CD14-positive monocyte (primary cell): ENCODE measurements at regions not wholly inside any gene's neighbourhood (a gene's known extent, or its start where the extent isn't known, plus 50 kb on each side); places are given as distances from the start of the nearest gene placed in this dataset.
A peak's percentile ranks its signal among the peaks of the same experiment; 100 is the strongest.

Experiments
- DNase-seq, 3 donors: peaks; one replicate each; pipeline ENCODE4 v3.0.0-alpha.2; 2011 to 2022
- H2AFZ ChIP-seq: 2 replicates; pipeline ENCODE4 v1.6.0; 2012; ENCODE audit warnings: mild to moderate bottlenecking, low read depth, low read length, inconsistent platforms; ENCODE audit not compliant: insufficient read depth, poor library complexity, severe bottlenecking
- H3K27ac ChIP-seq, 2 donors: 1 replicate in 1 of 2; 2 replicates in 1 of 2; pipeline ENCODE4 v1.5.1; 2012 to 2013; ENCODE audit warnings: low read length in 2 of 2, control low read depth in 1 of 2, inconsistent platforms in 1 of 2, low read depth in 1 of 2, mild to moderate bottlenecking in 1 of 2
- H3K27me3 ChIP-seq, 2 donors: one replicate each; pipeline versions ENCODE4 v1.6.0 to v1.6.1; 2011 to 2013; ENCODE audit warnings: low read length in 2 of 2; ENCODE audit not compliant: control insufficient read depth in 2 of 2, insufficient read depth in 2 of 2
- H3K36me3 ChIP-seq, 2 donors: replicated peaks in 1 of 2; 1 replicate in 1 of 2; 2 replicates in 1 of 2; pipeline versions ENCODE4 v1.5.1 to v1.6.1; 2012 to 2013; ENCODE audit warnings: low read length in 2 of 2, control low read depth in 1 of 2, inconsistent platforms in 1 of 2, mild to moderate bottlenecking in 1 of 2; ENCODE audit not compliant: insufficient read depth in 2 of 2, control insufficient read depth in 1 of 2
- H3K4me1 ChIP-seq, 2 donors: 1 replicate in 1 of 2; 2 replicates in 1 of 2; pipeline versions ENCODE4 v1.5.1 to v1.6.1; 2012 to 2013; ENCODE audit warnings: low read length in 2 of 2, control low read depth in 1 of 2, inconsistent platforms in 1 of 2, mild to moderate bottlenecking in 1 of 2, moderate library complexity in 1 of 2; ENCODE audit not compliant: insufficient read depth in 2 of 2, control insufficient read depth in 1 of 2
- H3K4me2 ChIP-seq: replicated peaks from 2 replicates; pipeline ENCODE3; 2012; ENCODE audit warnings: low read length, moderate library complexity, mild to moderate bottlenecking; ENCODE audit not compliant: poor library complexity, severe bottlenecking; ENCODE audit errors: extremely low read depth
- H3K4me3 ChIP-seq, 3 experiments: fragments of 200-600 bp in 1 of 3; sonication (generic) in 1 of 3; replicated peaks in 1 of 3; 1 replicate in 2 of 3; 2 replicates in 1 of 3; pipeline ENCODE4 v1.5.1; 2011 to 2013; ENCODE audit warnings: low read length in 3 of 3, mild to moderate bottlenecking in 3 of 3, control low read depth in 2 of 3, low read depth in 2 of 3, inconsistent platforms in 1 of 3, moderate library complexity in 1 of 3
- H3K79me2 ChIP-seq: 2 replicates; pipeline ENCODE4 v1.6.0; 2012; ENCODE audit warnings: mild to moderate bottlenecking, control low read depth, inconsistent platforms, low read length, moderate library complexity; ENCODE audit not compliant: insufficient read depth
- H3K9ac ChIP-seq: 2 replicates; pipeline ENCODE4 v1.6.0; 2017; ENCODE audit warnings: low read length, mild to moderate bottlenecking; ENCODE audit not compliant: insufficient read depth, poor library complexity, severe bottlenecking
- H3K9me3 ChIP-seq, 2 donors: replicated peaks in 1 of 2; 1 replicate in 1 of 2; 2 replicates in 1 of 2; pipeline versions ENCODE4 v1.5.1 to v1.6.1; 2012 to 2013; ENCODE audit warnings: low read length in 2 of 2, control low read depth in 1 of 2; ENCODE audit not compliant: control insufficient read depth in 1 of 2, insufficient read depth in 1 of 2
- H4K20me1 ChIP-seq: 2 replicates; pipeline ENCODE4 v1.6.0; 2012; ENCODE audit warnings: mild to moderate bottlenecking, low read length, control low read depth, moderate library complexity; ENCODE audit not compliant: insufficient read depth
- H3K27ac Mint-ChIP-seq, 7 donors: one replicate each; pipeline ENCODE4 v1.8.0; 2020; ENCODE audit warnings: mild to moderate bottlenecking in 7 of 7, mixed read lengths in 7 of 7, moderate library complexity in 6 of 7, inconsistent platforms in 2 of 7
- H3K27me3 Mint-ChIP-seq, 3 donors: one replicate each; pipeline ENCODE4 v1.8.0; 2021 to 2022; ENCODE audit warnings: low read depth in 3 of 3, mild to moderate bottlenecking in 3 of 3, mixed read lengths in 3 of 3, moderate library complexity in 3 of 3, inconsistent platforms in 1 of 3
- H3K36me3 Mint-ChIP-seq, 2 donors: one replicate each; pipeline ENCODE4 v1.8.0; 2020; ENCODE audit warnings: mixed read lengths in 2 of 2, inconsistent platforms in 1 of 2, mild to moderate bottlenecking in 1 of 2
- H3K4me1 Mint-ChIP-seq: one replicate; pipeline ENCODE4 v1.8.0; 2020; ENCODE audit warnings: mild to moderate bottlenecking, mixed read lengths
- H3K4me3 Mint-ChIP-seq, 2 donors: one replicate each; pipeline ENCODE4 v1.8.0; 2020; ENCODE audit warnings: mild to moderate bottlenecking in 2 of 2, mixed read lengths in 2 of 2, moderate library complexity in 1 of 2
- H3K9me3 Mint-ChIP-seq, 7 donors: one replicate each; pipeline ENCODE4 v1.8.0; 2020 to 2022; ENCODE audit warnings: mixed read lengths in 7 of 7, mild to moderate bottlenecking in 6 of 7, moderate library complexity in 6 of 7, inconsistent platforms in 2 of 7
- WGBS: methylation state at CpG from one replicate; pipeline ENCODE4 v1.1.5; 2013; ENCODE audit warnings: missing lambda C conversion rate; ENCODE audit not compliant: insufficient coverage; 5-methylcytosine and 5-hydroxymethylcytosine counted together
- intact Hi-C, 2 donors: fragments of 100-400 bp; cut with micrococcal nuclease; formaldehyde crosslinking; loops; one replicate each; pipeline versions ENCODE4 v1.15.0 to v1.15.1; 2023
- TF ChIP-seq, protein P1 (sequence below): fragments of 200-600 bp; IDR thresholded peaks from one replicate; pipeline ENCODE4 v1.8.0; 2022; ENCODE audit warnings: antibody characterized with exemption, mild to moderate bottlenecking

GRCh38 chr14:61213191-61213621, 67.9 kb downstream of the TMEM30B start:
- H3K9me3 ChIP-seq, result no peaks in the 10 kb centered on the region
- no peak overlapping the region for H3K4me2 ChIP-seq
- no peak overlapping the region for H3K27ac Mint-ChIP-seq
- intact Hi-C loops, result no loop called here
- H3K4me3 ChIP-seq, result no peak overlapping the region
- H3K27me3 ChIP-seq, result peaks cover 3 to 7% of the 10 kb centered on the region in 2 donors
- no peaks in the 10 kb centered on the region for H4K20me1 ChIP-seq
- H3K36me3 Mint-ChIP-seq, result no peaks in the 10 kb centered on the region
- H3K36me3 ChIP-seq, result no peaks in the 10 kb centered on the region
- H3K4me1 ChIP-seq, result no peaks in the 10 kb centered on the region
- H3K79me2 ChIP-seq, result no peaks in the 10 kb centered on the region
- no peak overlapping the region for H3K9ac ChIP-seq
- WGBS, result no CpG with 5 or more reads among the region's 3 CpGs
- H3K4me1 Mint-ChIP-seq, result peaks cover 2% of the 10 kb centered on the region
- no peak for DNase-seq
- H3K9me3 Mint-ChIP-seq, result peaks cover 0 to 2% (median 0%) of the 10 kb centered on the region in 7 donors
- peaks cover 9 to 14% (median 11%) of the 10 kb centered on the region in 3 donors for H3K27me3 Mint-ChIP-seq
- no peak overlapping the region for H2AFZ ChIP-seq
- no peak overlapping the region for H3K27ac ChIP-seq
- TF ChIP-seq, protein P1, sequence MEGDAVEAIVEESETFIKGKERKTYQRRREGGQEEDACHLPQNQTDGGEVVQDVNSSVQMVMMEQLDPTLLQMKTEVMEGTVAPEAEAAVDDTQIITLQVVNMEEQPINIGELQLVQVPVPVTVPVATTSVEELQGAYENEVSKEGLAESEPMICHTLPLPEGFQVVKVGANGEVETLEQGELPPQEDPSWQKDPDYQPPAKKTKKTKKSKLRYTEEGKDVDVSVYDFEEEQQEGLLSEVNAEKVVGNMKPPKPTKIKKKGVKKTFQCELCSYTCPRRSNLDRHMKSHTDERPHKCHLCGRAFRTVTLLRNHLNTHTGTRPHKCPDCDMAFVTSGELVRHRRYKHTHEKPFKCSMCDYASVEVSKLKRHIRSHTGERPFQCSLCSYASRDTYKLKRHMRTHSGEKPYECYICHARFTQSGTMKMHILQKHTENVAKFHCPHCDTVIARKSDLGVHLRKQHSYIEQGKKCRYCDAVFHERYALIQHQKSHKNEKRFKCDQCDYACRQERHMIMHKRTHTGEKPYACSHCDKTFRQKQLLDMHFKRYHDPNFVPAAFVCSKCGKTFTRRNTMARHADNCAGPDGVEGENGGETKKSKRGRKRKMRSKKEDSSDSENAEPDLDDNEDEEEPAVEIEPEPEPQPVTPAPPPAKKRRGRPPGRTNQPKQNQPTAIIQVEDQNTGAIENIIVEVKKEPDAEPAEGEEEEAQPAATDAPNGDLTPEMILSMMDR, result no peak
- H3K4me3 Mint-ChIP-seq, result peak overlapping the region in 1 of 2 donors; percentile 12

DNA sequence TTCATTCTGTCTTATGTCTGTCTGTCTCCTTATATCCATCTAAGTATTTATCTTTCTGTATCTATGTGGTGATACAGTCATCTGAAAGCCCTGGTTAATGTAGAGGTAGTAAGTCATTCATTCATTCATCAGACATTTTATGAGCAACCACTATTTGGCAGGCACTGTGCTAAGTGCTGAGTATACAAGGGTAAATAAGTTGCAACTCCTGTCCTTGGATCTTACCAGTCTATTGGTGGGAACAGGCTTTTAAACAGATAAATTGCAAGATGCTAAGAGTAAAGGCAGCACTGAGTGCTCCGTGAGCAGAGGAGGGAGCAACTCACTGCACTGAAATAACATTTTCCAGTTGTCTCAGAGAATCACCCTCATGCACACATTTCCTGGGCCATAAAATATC, 68.6 kb downstream of the TMEM30B start:
- intact Hi-C loops, result no loop called here
- Mint-ChIP-seq H3K4me1 (peaks cover 2% of the 10 kb centered on the region), H3K36me3 (no peaks in the 10 kb centered on the region), H3K27ac (no peak overlapping the region), H3K9me3 (peaks cover 0 to 2% (median 0%) of the 10 kb centered on the region in 7 donors), H3K4me3 (no peak overlapping the region), H3K27me3 (peaks cover 7 to 14% (median 11%) of the 10 kb centered on the region in 3 donors)
- no peak overlapping the region for H3K9ac ChIP-seq
- H3K27me3 ChIP-seq, result peaks cover 3 to 7% of the 10 kb centered on the region in 2 donors
- no peaks in the 10 kb centered on the region for H4K20me1 ChIP-seq
- no peak overlapping the region for H3K27ac ChIP-seq
- DNase-seq, result no peak
- no peak overlapping the region for H3K4me2 ChIP-seq
- H3K4me1 ChIP-seq, result no peaks in the 10 kb centered on the region
- no peak overlapping the region for H2AFZ ChIP-seq
- no peaks in the 10 kb centered on the region for H3K36me3 ChIP-seq
- WGBS, result no CpG with 5 or more reads among the region's 1 CpG
- H3K9me3 ChIP-seq, result no peaks in the 10 kb centered on the region
- no peaks in the 10 kb centered on the region for H3K79me2 ChIP-seq
- TF ChIP-seq, protein P1, result no peak
- no peak overlapping the region for H3K4me3 ChIP-seq
